Body of pancreas (tissue), 4 donors: ENCODE measurements at regions not wholly inside any gene's neighbourhood (a gene's known extent, or its start where the extent isn't known, plus 50 kb on each side); places are given as distances from the start of the nearest gene placed in this dataset.

ENCODE experiments used
- POLR2A ChIP-seq, 3 donors: fragments of 450-650 bp; IDR thresholded peaks; one replicate each; pipeline ENCODE4 v1.6.1; 2016; ENCODE audit warnings: antibody characterized with exemption in 3 of 3, mild to moderate bottlenecking in 2 of 3
- TF ChIP-seq, protein P1 (sequence below), 7 experiments: fragments of 450-650 bp in 4 of 7; fragments of 200-600 bp in 3 of 7; sonication (generic) in 3 of 7; IDR thresholded peaks; one replicate each; pipeline ENCODE4 v1.5.1; 2016 to 2019; ENCODE audit warnings: antibody characterized with exemption in 7 of 7

DNA sequence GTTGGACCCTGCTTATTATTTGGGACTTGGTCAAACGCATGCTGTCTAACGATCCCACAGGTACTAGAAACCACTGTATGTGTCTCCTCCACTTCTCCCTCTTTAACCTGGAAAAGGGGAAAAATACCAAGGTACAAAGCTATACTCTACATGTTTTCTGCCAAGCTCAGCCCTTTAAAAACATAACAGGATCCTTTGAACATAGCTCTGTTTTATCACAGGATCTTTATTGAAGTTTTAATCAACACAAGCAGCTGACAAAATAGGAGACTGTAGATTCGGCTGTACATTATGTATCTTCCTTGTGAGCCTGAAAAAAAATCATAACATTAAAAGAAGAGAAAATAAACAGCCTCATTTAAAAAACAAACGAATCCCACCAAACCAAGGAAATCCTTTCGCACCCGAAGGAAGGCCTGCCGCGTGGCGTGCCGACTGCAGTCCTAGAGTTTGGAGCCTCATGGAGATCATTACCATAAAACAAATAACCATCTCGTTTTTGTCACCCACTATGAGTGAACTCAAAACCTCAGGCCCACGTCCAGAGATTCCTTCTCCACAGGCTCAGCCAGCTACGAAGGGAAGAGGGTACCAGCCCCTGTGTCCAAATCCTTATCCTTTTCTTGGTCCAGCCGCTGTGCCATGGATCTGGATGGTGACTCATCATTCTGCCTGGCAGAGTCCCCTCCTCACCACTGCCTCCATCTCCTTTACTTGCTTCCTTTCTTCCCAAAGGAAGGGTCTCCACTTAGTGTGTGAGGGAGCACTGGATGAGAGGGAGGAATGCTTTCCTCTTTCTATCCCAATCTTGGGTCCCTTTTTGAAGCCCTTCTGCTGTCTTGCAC is 651.1 kb downstream of the CCDC171 start:
- TF ChIP-seq, protein P1, sequence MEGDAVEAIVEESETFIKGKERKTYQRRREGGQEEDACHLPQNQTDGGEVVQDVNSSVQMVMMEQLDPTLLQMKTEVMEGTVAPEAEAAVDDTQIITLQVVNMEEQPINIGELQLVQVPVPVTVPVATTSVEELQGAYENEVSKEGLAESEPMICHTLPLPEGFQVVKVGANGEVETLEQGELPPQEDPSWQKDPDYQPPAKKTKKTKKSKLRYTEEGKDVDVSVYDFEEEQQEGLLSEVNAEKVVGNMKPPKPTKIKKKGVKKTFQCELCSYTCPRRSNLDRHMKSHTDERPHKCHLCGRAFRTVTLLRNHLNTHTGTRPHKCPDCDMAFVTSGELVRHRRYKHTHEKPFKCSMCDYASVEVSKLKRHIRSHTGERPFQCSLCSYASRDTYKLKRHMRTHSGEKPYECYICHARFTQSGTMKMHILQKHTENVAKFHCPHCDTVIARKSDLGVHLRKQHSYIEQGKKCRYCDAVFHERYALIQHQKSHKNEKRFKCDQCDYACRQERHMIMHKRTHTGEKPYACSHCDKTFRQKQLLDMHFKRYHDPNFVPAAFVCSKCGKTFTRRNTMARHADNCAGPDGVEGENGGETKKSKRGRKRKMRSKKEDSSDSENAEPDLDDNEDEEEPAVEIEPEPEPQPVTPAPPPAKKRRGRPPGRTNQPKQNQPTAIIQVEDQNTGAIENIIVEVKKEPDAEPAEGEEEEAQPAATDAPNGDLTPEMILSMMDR (IDR thresholded peaks at IDR 0.05) = no peak
- no peak for TF ChIP-seq POLR2A (IDR thresholded peaks at IDR 0.05)
